GM12874 (cell line): ENCODE measurements at regions not wholly inside any gene's neighbourhood (a gene's known extent, or its start where the extent isn't known, plus 50 kb on each side); places are given as distances from the start of the nearest gene placed in this dataset.

ENCODE experiments used
- TF ChIP-seq, protein P1 (sequence below): IDR thresholded peaks from 2 replicates; pipeline ENCODE4 v1.5.1; 2011; ENCODE audit warnings: low read depth, mild to moderate bottlenecking, control low read depth, low read length, moderate library complexity; ENCODE audit not compliant: insufficient read depth

DNA sequence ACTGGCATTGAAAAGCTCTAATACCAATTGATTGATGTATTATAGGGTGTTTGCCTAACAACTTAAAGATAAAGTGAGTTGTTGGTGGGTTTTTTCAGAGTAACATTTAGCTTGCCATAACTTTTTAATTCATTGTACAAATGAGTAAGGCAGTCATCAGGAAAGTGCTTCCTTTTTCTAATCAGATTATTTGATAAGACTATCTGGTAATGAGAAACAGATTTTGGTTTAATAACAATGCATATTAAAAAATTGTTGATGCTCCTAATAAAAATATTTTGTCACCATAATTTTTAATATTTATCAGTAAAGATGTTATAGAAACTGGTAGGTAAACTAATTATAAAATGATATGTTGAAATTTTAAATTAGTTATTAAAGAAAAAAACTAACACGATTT is 51.3 kb downstream of the BLTP1 start:
- TF ChIP-seq, protein P1, sequence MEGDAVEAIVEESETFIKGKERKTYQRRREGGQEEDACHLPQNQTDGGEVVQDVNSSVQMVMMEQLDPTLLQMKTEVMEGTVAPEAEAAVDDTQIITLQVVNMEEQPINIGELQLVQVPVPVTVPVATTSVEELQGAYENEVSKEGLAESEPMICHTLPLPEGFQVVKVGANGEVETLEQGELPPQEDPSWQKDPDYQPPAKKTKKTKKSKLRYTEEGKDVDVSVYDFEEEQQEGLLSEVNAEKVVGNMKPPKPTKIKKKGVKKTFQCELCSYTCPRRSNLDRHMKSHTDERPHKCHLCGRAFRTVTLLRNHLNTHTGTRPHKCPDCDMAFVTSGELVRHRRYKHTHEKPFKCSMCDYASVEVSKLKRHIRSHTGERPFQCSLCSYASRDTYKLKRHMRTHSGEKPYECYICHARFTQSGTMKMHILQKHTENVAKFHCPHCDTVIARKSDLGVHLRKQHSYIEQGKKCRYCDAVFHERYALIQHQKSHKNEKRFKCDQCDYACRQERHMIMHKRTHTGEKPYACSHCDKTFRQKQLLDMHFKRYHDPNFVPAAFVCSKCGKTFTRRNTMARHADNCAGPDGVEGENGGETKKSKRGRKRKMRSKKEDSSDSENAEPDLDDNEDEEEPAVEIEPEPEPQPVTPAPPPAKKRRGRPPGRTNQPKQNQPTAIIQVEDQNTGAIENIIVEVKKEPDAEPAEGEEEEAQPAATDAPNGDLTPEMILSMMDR = no peak

GRCh38 chr4:122205687-122206086 is 53.6 kb downstream of the BLTP1 start:
- TF ChIP-seq, protein P1 = no peak

- TF ChIP-seq, protein P1 = no peak
Observed at GRCh38 chr4:122212880-122213279, 60.7 kb downstream of the BLTP1 start.

GRCh38 chr4:122218762-122219161 is 66.6 kb downstream of the BLTP1 start:
- TF ChIP-seq, protein P1 = peak; percentile 17; the same call in 1 of the 2 replicates

- TF ChIP-seq, protein P1 = no peak
Observed at GRCh38 chr4:122219356-122219755, 67.2 kb downstream of the BLTP1 start.

GRCh38 chr4:122221322-122221721 is 69.2 kb downstream of the BLTP1 start:
- TF ChIP-seq, protein P1 = no peak

DNA sequence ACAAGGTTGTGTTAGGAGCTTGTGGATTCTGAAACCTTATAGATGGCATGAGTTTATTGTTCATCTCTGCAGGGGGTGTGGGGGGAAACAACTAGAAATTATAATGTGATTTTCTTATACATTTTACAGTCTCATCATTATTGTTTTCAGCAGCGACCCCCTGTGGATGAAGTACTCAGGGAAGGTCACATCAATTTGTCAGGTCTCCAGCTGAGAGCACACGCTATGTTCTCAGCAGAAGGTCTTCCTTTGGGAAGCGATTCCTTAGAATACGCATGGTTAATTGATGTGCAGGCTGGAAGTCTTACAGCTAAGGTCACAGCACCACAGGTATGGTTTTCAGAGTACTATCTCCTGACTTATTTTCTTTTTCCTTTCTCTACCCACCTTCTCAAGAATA is 72.2 kb downstream of the BLTP1 start:
- TF ChIP-seq, protein P1 = 0 out of 2 replicates have a peak, but pooled peaks have one; percentile 17
